HG03442 (cell line): ENCODE measurements at regions not wholly inside any gene's neighbourhood (a gene's known extent, or its start where the extent isn't known, plus 50 kb on each side); places are given as distances from the start of the nearest gene placed in this dataset.

Source experiments
- ATAC-seq: cut with Tn5 transposase; IDR thresholded peaks from one replicate; pipeline ENCODE4 v1.9.1; 2021; ENCODE audit warnings: mild to moderate bottlenecking, moderate library complexity; ENCODE audit not compliant: unreplicated experiment

GRCh38 chr12:83210933-83211332 is 524.2 kb downstream of the TMTC2 start:
- ATAC-seq, result no peak

- ATAC-seq, result no peak
Measured at GRCh38 chr12:83199069-83199468, 512.4 kb downstream of the TMTC2 start.

GRCh38 chr12:83198291-83199015 is 511.7 kb downstream of the TMTC2 start:
- ATAC-seq, result no peak

- no peak for ATAC-seq
Measured at GRCh38 chr12:83197483-83197914, 510.8 kb downstream of the TMTC2 start.

- no peak for ATAC-seq
Measured at GRCh38 chr12:83196694-83197350, 510.1 kb downstream of the TMTC2 start.

- no peak for ATAC-seq
Measured at GRCh38 chr12:83190631-83191390, 504.1 kb downstream of the TMTC2 start.

GRCh38 chr12:83186419-83186818 is 499.7 kb downstream of the TMTC2 start:
- ATAC-seq, result no peak

GRCh38 chr12:83185241-83185640 is 498.5 kb downstream of the TMTC2 start:
- no peak for ATAC-seq
